ENCODE measurements at regions not wholly inside any gene's neighbourhood (a gene's known extent, or its start where the extent isn't known, plus 50 kb on each side); places are given as distances from the start of the nearest gene placed in this dataset.
"Not testable (repeated sequence)": the region's sequence is repeated elsewhere in the genome, so short reads cannot be mapped to it uniquely, and the experiment has no call there.

- no peak for DNase-seq
These were observed 424.8 kb downstream of the TMEM38B start for GRCh38 chr9:106119176-106119575.

GRCh38 chr9:106120071-106120470 lies 425.7 kb downstream of the TMEM38B start:
- no peak for DNase-seq

- DNase-seq = no peak
These were observed 433.4 kb downstream of the TMEM38B start for GRCh38 chr9:106127776-106128175.

- no peak for DNase-seq
These were observed 436.0 kb downstream of the TMEM38B start for GRCh38 chr9:106130374-106130773.

- DNase-seq = no peak
These were observed 449.4 kb downstream of the TMEM38B start for GRCh38 chr9:106143781-106144180.

GRCh38 chr9:106146066-106146840 lies 451.9 kb downstream of the TMEM38B start:
- DNase-seq = no peak

GRCh38 chr9:106146886-106147285 lies 452.5 kb downstream of the TMEM38B start:
- no peak for DNase-seq

- DNase-seq = no peak
These were observed 455.6 kb downstream of the TMEM38B start for GRCh38 chr9:106149956-106150355.

- DNase-seq = no peak
These were observed 462.1 kb downstream of the TMEM38B start for GRCh38 chr9:106156465-106156864.

- no peak for DNase-seq
These were observed 477.9 kb downstream of the TMEM38B start for GRCh38 chr9:106172265-106172664.

- DNase-seq = no peak
These were observed 480.0 kb downstream of the TMEM38B start for GRCh38 chr9:106174346-106174745.

GRCh38 chr9:106177216-106177615 lies 482.9 kb downstream of the TMEM38B start:
- no peak for DNase-seq

GRCh38 chr9:106179191-106179590 lies 484.9 kb downstream of the TMEM38B start:
- no peak for DNase-seq

- peak; percentile 48 for DNase-seq
These were observed 509.6 kb downstream of the TMEM38B start for GRCh38 chr9:106203815-106204516.

GRCh38 chr9:106207298-106207697 lies 513.0 kb downstream of the TMEM38B start:
- no peak for DNase-seq

- no peak for DNase-seq
These were observed 524.1 kb downstream of the TMEM38B start for GRCh38 chr9:106218427-106218826.

GRCh38 chr9:106218854-106219253 lies 524.5 kb downstream of the TMEM38B start:
- no peak for DNase-seq

- no peak for DNase-seq
These were observed 526.1 kb downstream of the TMEM38B start for GRCh38 chr9:106220415-106220814.

- no peak for DNase-seq
These were observed 534.5 kb downstream of the TMEM38B start for GRCh38 chr9:106228861-106229260.

- no peak for DNase-seq
These were observed 538.8 kb downstream of the TMEM38B start for GRCh38 chr9:106233116-106233515.

- DNase-seq = not testable (repeated sequence)
These were observed 566.6 kb downstream of the TMEM38B start for GRCh38 chr9:106260908-106261307.

- DNase-seq = no peak
These were observed 583.6 kb downstream of the TMEM38B start for GRCh38 chr9:106277966-106278365.

- DNase-seq = no peak
These were observed 579.2 kb upstream of the ZNF462 start for GRCh38 chr9:106283769-106284168.

GRCh38 chr9:106284296-106284695 lies 578.7 kb upstream of the ZNF462 start:
- peak; percentile 48 for DNase-seq
